NB4 (cell line): ENCODE measurements at regions not wholly inside any gene's neighbourhood (a gene's known extent, or its start where the extent isn't known, plus 50 kb on each side); places are given as distances from the start of the nearest gene placed in this dataset.

ENCODE experiments used
- POLR2A ChIP-seq: IDR thresholded peaks from 2 replicates; pipeline ENCODE4 v1.6.1; 2011; ENCODE audit warnings: mild to moderate bottlenecking; ENCODE audit not compliant: insufficient read length; ENCODE audit errors: extremely low read depth
- TF ChIP-seq, protein P1 (sequence below): IDR thresholded peaks from one replicate; pipeline ENCODE4 v1.5.1; 2012; ENCODE audit warnings: low read depth, low read length
- TF ChIP-seq, protein P2 (sequence below): IDR thresholded peaks from 2 replicates; pipeline ENCODE4 v1.6.1; 2011; ENCODE audit warnings: low read depth, low read length

DNA sequence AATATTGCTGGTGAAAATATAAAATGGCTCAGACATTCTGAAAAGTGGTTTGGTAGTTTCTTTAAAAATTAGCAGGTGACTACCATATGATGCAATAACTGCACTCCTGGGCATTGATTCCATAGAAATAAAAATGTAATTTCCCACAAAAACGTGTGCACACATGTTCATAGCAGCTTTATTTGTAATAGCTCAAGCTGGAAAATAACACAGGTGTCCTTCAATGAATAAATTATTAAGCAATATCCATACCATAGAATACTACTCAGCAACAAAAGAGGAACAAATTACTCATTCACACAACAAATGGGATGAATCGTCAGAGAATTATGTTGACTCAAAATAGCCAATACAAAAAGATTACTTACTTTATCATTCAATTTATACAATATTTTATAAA lies 893.7 kb upstream of the SLIT2 start:
- TF ChIP-seq, protein P1, sequence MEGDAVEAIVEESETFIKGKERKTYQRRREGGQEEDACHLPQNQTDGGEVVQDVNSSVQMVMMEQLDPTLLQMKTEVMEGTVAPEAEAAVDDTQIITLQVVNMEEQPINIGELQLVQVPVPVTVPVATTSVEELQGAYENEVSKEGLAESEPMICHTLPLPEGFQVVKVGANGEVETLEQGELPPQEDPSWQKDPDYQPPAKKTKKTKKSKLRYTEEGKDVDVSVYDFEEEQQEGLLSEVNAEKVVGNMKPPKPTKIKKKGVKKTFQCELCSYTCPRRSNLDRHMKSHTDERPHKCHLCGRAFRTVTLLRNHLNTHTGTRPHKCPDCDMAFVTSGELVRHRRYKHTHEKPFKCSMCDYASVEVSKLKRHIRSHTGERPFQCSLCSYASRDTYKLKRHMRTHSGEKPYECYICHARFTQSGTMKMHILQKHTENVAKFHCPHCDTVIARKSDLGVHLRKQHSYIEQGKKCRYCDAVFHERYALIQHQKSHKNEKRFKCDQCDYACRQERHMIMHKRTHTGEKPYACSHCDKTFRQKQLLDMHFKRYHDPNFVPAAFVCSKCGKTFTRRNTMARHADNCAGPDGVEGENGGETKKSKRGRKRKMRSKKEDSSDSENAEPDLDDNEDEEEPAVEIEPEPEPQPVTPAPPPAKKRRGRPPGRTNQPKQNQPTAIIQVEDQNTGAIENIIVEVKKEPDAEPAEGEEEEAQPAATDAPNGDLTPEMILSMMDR: no peak
- no peak for TF ChIP-seq POLR2A
- TF ChIP-seq, protein P2, sequence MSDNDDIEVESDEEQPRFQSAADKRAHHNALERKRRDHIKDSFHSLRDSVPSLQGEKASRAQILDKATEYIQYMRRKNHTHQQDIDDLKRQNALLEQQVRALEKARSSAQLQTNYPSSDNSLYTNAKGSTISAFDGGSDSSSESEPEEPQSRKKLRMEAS: no peak
